ENCODE measurements at regions not wholly inside any gene's neighbourhood (a gene's known extent, or its start where the extent isn't known, plus 50 kb on each side); places are given as distances from the start of the nearest gene placed in this dataset.

DNA sequence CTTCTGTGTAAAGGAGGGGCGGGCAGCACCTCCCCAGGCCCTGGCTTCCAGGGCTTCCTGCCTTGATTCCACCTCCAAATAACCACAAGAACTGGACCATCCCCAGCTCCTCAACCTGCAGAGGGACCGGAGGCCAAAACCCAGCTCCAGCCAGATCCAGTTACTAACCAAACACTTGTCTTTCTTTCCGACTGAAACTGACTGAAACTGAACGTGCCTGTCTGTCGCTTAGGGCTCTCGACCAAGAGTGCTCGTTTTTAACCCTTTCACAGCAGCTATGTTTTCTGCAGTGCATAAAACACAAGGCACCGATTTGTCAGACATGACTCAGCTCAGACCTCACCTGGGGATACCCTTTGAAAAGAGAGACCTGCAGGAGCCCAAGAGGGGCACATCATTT lies 249.9 kb upstream of the SIX2 start:
- TF ChIP-seq, protein P1, sequence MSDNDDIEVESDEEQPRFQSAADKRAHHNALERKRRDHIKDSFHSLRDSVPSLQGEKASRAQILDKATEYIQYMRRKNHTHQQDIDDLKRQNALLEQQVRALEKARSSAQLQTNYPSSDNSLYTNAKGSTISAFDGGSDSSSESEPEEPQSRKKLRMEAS (IDR thresholded peaks at IDR 0.05; ENCODE audit: low read depth, low read length), result no peak
- TF ChIP-seq MYC (IDR thresholded peaks at IDR 0.05; ENCODE audit: low read depth, low read length), result no peak
- TF ChIP-seq, protein P2, sequence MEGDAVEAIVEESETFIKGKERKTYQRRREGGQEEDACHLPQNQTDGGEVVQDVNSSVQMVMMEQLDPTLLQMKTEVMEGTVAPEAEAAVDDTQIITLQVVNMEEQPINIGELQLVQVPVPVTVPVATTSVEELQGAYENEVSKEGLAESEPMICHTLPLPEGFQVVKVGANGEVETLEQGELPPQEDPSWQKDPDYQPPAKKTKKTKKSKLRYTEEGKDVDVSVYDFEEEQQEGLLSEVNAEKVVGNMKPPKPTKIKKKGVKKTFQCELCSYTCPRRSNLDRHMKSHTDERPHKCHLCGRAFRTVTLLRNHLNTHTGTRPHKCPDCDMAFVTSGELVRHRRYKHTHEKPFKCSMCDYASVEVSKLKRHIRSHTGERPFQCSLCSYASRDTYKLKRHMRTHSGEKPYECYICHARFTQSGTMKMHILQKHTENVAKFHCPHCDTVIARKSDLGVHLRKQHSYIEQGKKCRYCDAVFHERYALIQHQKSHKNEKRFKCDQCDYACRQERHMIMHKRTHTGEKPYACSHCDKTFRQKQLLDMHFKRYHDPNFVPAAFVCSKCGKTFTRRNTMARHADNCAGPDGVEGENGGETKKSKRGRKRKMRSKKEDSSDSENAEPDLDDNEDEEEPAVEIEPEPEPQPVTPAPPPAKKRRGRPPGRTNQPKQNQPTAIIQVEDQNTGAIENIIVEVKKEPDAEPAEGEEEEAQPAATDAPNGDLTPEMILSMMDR (IDR thresholded peaks at IDR 0.05; ENCODE audit: low read depth, low read length), result no peak
- TF ChIP-seq POLR2A (IDR thresholded peaks at IDR 0.05; ENCODE audit: extremely low read depth, insufficient read length), result no peak
- no peak overlapping the region for H3K4me3 ChIP-seq (ENCODE audit: low read depth, low read length)
- no peak for DNase-seq (ENCODE audit: low read depth)

DNA sequence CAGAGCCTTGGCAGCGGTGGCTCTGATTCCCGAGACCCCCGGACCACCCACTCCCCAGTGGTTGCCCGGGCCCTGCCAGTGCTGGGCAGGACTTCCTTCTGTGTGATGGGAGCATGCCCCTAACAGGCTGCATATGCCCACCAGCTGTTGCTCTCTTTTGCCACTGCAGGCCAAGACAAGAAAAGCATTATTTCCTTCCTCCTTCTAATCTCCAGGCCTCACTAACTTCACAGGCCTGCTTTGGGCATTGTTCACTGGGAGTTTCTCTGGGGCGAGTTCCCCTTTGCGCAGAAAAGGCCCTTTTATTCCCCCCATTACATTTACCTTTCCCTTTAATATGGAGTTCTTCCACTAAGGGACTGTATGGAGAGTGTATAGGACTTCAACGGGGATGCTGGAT lies 249.1 kb upstream of the SIX2 start:
- TF ChIP-seq, protein P2 (IDR thresholded peaks at IDR 0.05; ENCODE audit: low read depth, low read length), result no peak
- no peak for TF ChIP-seq POLR2A (IDR thresholded peaks at IDR 0.05; ENCODE audit: extremely low read depth, insufficient read length)
- TF ChIP-seq, protein P1 (IDR thresholded peaks at IDR 0.05; ENCODE audit: low read depth, low read length), result no peak
- no peak for TF ChIP-seq MYC (IDR thresholded peaks at IDR 0.05; ENCODE audit: low read depth, low read length)
- no peak overlapping the region for H3K4me3 ChIP-seq (ENCODE audit: low read depth, low read length)
- DNase-seq (ENCODE audit: low read depth), result no peak

DNA sequence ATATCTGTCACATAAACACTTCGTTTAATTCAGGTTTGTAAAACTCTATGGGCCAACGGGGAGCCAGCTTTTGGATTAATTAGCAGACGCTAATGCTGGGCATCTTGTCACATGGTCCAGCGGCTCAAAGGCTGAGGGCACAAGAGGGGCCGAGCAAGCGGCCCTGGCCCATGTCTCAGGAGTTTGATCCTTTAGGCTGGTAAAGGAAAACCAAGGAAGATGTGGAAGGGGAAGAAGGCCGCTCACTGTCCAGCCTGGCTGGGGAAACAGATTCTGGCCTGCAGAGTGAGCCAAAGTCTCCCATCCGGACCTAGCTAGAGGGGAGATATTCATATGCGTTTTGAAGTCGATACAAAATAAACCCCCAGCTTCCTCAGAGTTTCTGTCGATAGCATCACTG lies 248.6 kb upstream of the SIX2 start:
- no peak for DNase-seq (ENCODE audit: low read depth)
- no peak overlapping the region for H3K4me3 ChIP-seq (ENCODE audit: low read depth, low read length)
- TF ChIP-seq, protein P2 (IDR thresholded peaks at IDR 0.05; ENCODE audit: low read depth, low read length), result no peak
- TF ChIP-seq POLR2A (IDR thresholded peaks at IDR 0.05; ENCODE audit: extremely low read depth, insufficient read length) (no peak), MYC (IDR thresholded peaks at IDR 0.05; ENCODE audit: low read depth, low read length) (no peak)
- TF ChIP-seq, protein P1 (IDR thresholded peaks at IDR 0.05; ENCODE audit: low read depth, low read length), result no peak

DNA sequence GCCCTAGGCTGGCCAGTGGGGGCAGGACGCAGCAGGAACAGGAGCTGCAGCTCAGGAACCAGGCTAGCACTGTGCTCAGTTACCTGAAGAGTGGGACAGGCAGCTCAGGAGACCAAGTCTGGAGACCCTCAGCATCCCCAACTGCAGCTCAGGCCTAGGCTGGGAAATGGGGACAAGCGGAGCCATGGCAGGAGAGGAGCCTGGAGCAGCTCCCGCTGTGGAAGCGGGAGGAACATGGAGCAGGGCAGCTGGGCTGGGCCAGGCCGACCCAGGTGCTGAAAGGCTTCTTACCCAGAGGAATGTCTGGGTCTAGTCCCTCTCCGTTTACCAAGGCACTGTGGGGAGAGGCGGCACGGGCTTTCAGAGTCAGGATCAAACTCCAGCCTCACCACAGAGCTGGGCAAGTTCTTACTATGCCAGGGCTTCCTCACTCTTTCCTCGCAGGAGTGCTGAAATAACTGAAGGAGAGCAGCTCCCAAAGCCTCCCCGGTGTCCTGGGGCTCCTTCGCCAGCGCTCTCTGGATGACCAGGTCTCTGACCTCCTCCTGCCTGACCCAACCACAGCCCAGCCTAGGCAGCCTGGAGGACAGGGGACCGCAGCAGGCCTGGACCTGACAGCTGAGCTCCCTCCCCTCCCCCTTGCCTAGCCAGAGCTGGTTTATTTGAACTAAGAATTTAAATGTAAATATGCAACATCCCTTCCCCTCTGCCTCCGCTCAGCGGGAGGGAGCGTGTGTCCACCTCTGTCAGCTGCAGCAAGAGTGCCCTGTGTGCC lies 247.8 kb upstream of the SIX2 start:
- DNase-seq (ENCODE audit: low read depth), result no peak
- H3K4me3 ChIP-seq (ENCODE audit: low read depth, low read length), result no peak overlapping the region
- no peak for TF ChIP-seq MYC (IDR thresholded peaks at IDR 0.05; ENCODE audit: low read depth, low read length)
- TF ChIP-seq, protein P2 (IDR thresholded peaks at IDR 0.05; ENCODE audit: low read depth, low read length), result no peak
- TF ChIP-seq POLR2A (IDR thresholded peaks at IDR 0.05; ENCODE audit: extremely low read depth, insufficient read length), result no peak
- TF ChIP-seq, protein P1 (IDR thresholded peaks at IDR 0.05; ENCODE audit: low read depth, low read length), result no peak

DNA sequence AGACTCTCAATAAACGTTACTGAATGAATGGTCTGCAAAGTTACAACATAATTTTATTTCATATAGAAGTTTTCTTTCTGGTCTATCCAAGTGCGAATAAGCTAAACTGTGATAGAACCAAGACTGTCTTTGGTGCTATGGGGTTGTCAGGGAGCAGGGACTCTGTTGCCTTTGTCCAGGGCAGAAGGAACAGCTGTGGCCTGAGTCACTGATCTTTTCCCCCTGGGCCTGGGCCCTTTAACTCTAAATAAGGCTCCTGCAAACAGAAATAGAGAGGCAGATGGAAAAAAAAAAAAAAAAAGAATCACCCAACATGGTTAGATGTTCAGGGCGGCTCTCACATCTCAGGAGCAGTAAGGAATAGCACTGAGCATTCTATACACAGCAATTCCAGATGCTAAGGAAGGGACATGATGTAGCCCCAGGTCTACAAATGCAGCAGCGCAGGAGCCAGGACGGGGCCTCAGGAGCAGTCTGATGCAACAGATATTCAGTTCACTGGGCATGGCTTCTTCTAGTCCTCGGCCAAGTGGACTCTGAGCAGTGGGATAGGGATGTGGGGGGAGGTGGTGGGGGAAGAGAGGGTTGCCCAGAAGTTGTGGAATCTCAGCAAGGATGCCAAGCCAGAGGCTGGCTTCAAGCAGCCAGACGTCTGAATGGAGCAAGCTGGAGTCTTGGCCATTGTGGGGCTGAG lies 247.1 kb upstream of the SIX2 start:
- TF ChIP-seq MYC (IDR thresholded peaks at IDR 0.05; ENCODE audit: low read depth, low read length) (no peak), POLR2A (IDR thresholded peaks at IDR 0.05; ENCODE audit: extremely low read depth, insufficient read length) (no peak)
- TF ChIP-seq, protein P1 (IDR thresholded peaks at IDR 0.05; ENCODE audit: low read depth, low read length), result no peak
- H3K4me3 ChIP-seq (ENCODE audit: low read depth, low read length), result no peak overlapping the region
- DNase-seq (ENCODE audit: low read depth), result no peak

DNA sequence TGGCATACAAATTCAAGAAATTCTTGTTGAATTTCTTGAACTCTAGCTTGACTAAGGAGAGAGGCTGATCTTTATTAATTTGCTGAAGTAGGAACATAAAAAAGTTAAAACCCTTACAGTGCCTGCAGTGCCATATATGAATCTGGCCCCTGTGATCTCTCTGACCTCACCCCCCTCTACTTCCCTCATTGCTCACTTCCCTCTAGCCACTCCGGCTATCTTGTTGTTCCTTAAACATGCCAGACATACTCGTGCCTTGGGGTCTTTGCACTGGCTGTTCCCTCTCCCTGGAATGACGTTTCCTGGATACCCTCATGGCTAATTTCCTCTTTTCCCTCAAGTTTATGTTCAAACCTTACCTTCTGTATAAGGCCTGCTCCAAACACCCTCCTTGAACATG lies 246.3 kb upstream of the SIX2 start:
- TF ChIP-seq MYC (IDR thresholded peaks at IDR 0.05; ENCODE audit: low read depth, low read length) (no peak), POLR2A (IDR thresholded peaks at IDR 0.05; ENCODE audit: extremely low read depth, insufficient read length) (no peak)
- TF ChIP-seq, protein P2 (IDR thresholded peaks at IDR 0.05; ENCODE audit: low read depth, low read length), result no peak
- TF ChIP-seq, protein P1 (IDR thresholded peaks at IDR 0.05; ENCODE audit: low read depth, low read length), result no peak
- H3K4me3 ChIP-seq (ENCODE audit: low read depth, low read length), result no peak overlapping the region
- DNase-seq (ENCODE audit: low read depth), result no peak

Data from NB4 (cell line).